HCT116 (cell line): ENCODE measurements at regions not wholly inside any gene's neighbourhood (a gene's known extent, or its start where the extent isn't known, plus 50 kb on each side); places are given as distances from the start of the nearest gene placed in this dataset.
A peak's percentile ranks its signal among the peaks of the same experiment; 100 is the strongest.

Source experiments
- ATAC-seq: fragments of 200-7000 bp; cut with Tn5 transposase; 2 replicates; pipeline ENCODE4 v1.9.1; 2020; ENCODE audit warnings: mild to moderate bottlenecking, moderate library complexity
- BruUV-seq: library from RNA; stranded (reverse); fragments of 400-500 nt; replicated peaks from 2 replicates; lab custom pipeline; 2021; lab: Mats Ljungman, UMichigan
- CTCF ChIA-PET: fragments of 300-600 bp; sonication (Branson Sonifier 250); formaldehyde crosslinking; loops from one replicate; lab custom pipeline; 2021; ENCODE audit warnings: antibody characterized with exemption; lab: Charles Lee
- POLR2A ChIA-PET: fragments of 300-600, 350-600 bp; sonication (Branson Sonifier 250); formaldehyde crosslinking; loops from one replicate; lab custom pipeline; 2021; ENCODE audit warnings: antibody characterized with exemption; lab: Charles Lee
- RAD21 ChIA-PET, 2 experiments: fragments of 300-600 bp; sonication (Branson Sonifier 250); formaldehyde crosslinking; loops; one replicate each; lab custom pipeline; 2023; ENCODE audit warnings: low total read pairs in 2 of 2; ENCODE audit not compliant: uncharacterized antibody in 2 of 2, unreplicated experiment in 2 of 2, low non-redundant PET in 1 of 2; lab: Charles Lee
- DNase-seq: peaks from one replicate; pipeline ENCODE4 v3.0.0-alpha.2; 2010; ENCODE audit warnings: low read depth, low spot score
- H2AFZ ChIP-seq: fragments of 200-600 bp; shearing (Covaris generic), sonication (generic); 2 replicates; pipeline ENCODE4 v1.6.1; 2017; ENCODE audit warnings: low read depth, mixed run types, mixed read lengths, antibody characterized with exemption, low read length; ENCODE audit not compliant: poor library complexity, severe bottlenecking
- H3K27ac ChIP-seq: 2 replicates; pipeline ENCODE4 v1.5.1; 2012; ENCODE audit warnings: low read depth, low read length
- H3K27me3 ChIP-seq: fragments of 200-600 bp; sonication (generic); 2 replicates; pipeline ENCODE4 v1.6.1; 2016; ENCODE audit warnings: mixed run types, low read length, mixed read lengths; ENCODE audit not compliant: insufficient read depth
- H3K36me3 ChIP-seq, 2 experiments: fragments of 200-500 bp in 1 of 2; fragments of 200-600 bp in 1 of 2; sonication (Bioruptor generic) in 1 of 2; sonication (generic) in 1 of 2; 2 replicates each; pipeline versions ENCODE4 v1.5.1 to v1.6.1; 2014 to 2016; ENCODE audit warnings: low read length in 2 of 2, inconsistent platforms in 1 of 2, mixed read lengths in 1 of 2, mixed run types in 1 of 2; ENCODE audit not compliant: insufficient read depth in 2 of 2, control insufficient read depth in 1 of 2
- H3K4me1 ChIP-seq, 2 experiments: fragments of 200-600 bp in 1 of 2; sonication (generic) in 1 of 2; 2 replicates each; pipeline versions ENCODE4 v1.5.1 to v1.6.1; 2012 to 2017; ENCODE audit warnings: low read length in 2 of 2, inconsistent platforms in 1 of 2, mild to moderate bottlenecking in 1 of 2, mixed read lengths in 1 of 2, mixed run types in 1 of 2, moderate library complexity in 1 of 2; ENCODE audit not compliant: insufficient read depth in 2 of 2, control insufficient read depth in 1 of 2
- H3K4me2 ChIP-seq: fragments of 200-600 bp; sonication (generic); 2 replicates; pipeline ENCODE4 v1.6.1; 2017; ENCODE audit warnings: mixed run types, low read length, mixed read lengths
- H3K4me3 ChIP-seq, 2 experiments: fragments of 200-600 bp in 1 of 2; sonication (generic) in 1 of 2; replicated peaks in 1 of 2; 2 replicates each; pipeline ENCODE4 v1.5.1; 2011 to 2016; ENCODE audit warnings: low read length in 2 of 2, control low read depth in 1 of 2, low read depth in 1 of 2, mild to moderate bottlenecking in 1 of 2, mixed read lengths in 1 of 2, mixed run types in 1 of 2
- H3K79me2 ChIP-seq: fragments of 200-600 bp; sonication (generic); 2 replicates; pipeline ENCODE4 v1.6.1; 2017; ENCODE audit warnings: mild to moderate bottlenecking, mixed run types, low read length, moderate library complexity, mixed read lengths; ENCODE audit not compliant: insufficient read depth
- H3K9ac ChIP-seq: fragments of 200-600 bp; sonication (generic); 2 replicates; pipeline ENCODE4 v1.6.1; 2016; ENCODE audit warnings: low read length, mixed read lengths
- H3K9me2 ChIP-seq: fragments of 200-600 bp; sonication (generic), shearing (Covaris generic); 2 replicates; pipeline ENCODE4 v1.6.1; 2017; ENCODE audit warnings: mixed run types, mild to moderate bottlenecking, moderate library complexity; ENCODE audit not compliant: insufficient read depth
- H3K9me3 ChIP-seq, 2 experiments: fragments of 200-500 bp in 1 of 2; fragments of 200-600 bp in 1 of 2; sonication (Bioruptor generic) in 1 of 2; sonication (generic) in 1 of 2; 2 replicates each; pipeline ENCODE4 v1.6.1; 2014 to 2017; ENCODE audit warnings: low read length in 2 of 2, mixed read lengths in 2 of 2, inconsistent platforms in 1 of 2, low read depth in 1 of 2, mild to moderate bottlenecking in 1 of 2, mixed run types in 1 of 2, moderate library complexity in 1 of 2; ENCODE audit not compliant: control insufficient read depth in 1 of 2, insufficient read depth in 1 of 2
- H4K20me1 ChIP-seq: fragments of 200-600 bp; sonication (generic), shearing (Covaris generic); 2 replicates; pipeline ENCODE4 v1.6.1; 2017; ENCODE audit warnings: mixed run types, mild to moderate bottlenecking, moderate library complexity; ENCODE audit not compliant: insufficient read depth
- ELF1 ChIP-seq: IDR thresholded peaks from 2 replicates; pipeline ENCODE4 v1.6.1; 2012; ENCODE audit warnings: low read depth, borderline replicate concordance
- EZH2 ChIP-seq: fragments of 200-600 bp; sonication (generic); IDR thresholded peaks from 2 replicates; pipeline ENCODE4 v1.6.1; 2017; ENCODE audit warnings: antibody characterized with exemption, mixed run types
- SP1 ChIP-seq: IDR thresholded peaks from 2 replicates; pipeline ENCODE4 v1.6.1; 2012; ENCODE audit warnings: low read depth
- YY1 ChIP-seq: IDR thresholded peaks from 2 replicates; pipeline ENCODE4 v1.6.1; 2011; ENCODE audit warnings: low read length, low read depth, moderate library complexity, mild to moderate bottlenecking; ENCODE audit not compliant: insufficient replicate concordance; ENCODE audit errors: extremely low read depth
- intact Hi-C: fragments of 100-400 bp; cut with micrococcal nuclease; formaldehyde crosslinking; loops from 2 replicates; pipeline ENCODE4 v1.10.0; 2022

DNA sequence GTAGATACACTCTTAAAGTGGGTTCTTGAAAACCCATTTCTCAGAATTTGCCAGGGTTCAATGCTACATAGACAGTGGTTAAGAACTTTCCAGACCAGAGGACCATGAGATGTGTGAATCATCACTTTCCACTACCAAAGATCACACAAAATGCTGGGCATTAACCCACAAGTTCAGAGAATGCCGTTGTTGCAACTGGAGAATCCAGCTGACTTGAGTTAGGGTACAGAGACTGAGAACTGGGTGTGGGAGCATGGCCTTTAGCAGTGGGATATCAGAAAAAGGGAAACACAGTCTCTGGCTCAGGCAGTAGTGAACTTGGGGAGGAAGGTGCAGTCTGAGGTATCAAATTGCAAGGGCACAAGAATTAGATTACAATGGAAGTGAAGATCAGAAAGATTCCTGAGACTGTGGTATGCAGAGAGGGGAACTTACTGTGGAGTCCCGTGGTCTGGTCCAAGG lies 51.5 kb upstream of the WDFY2 start:
- Histone ChIP-seq H3K79me2 (no peaks in the 10 kb centered on the region), H3K36me3 (no peaks in the 10 kb centered on the region), H2AFZ (peak overlapping the region; percentile 36), H3K9ac (no peak overlapping the region), H3K4me1 (peaks cover 11 to 18% of the 10 kb centered on the region in 2 experiments; a peak in 3 of 4 replicates), H3K4me2 (no peak overlapping the region), H3K4me3 (no peak overlapping the region), H3K27ac (no peak overlapping the region), H3K9me2 (no peaks in the 10 kb centered on the region), H4K20me1 (no peaks in the 10 kb centered on the region), H3K9me3 (no peaks in the 10 kb centered on the region), H3K27me3 (no peaks in the 10 kb centered on the region)
- CTCF ChIA-PET: no interaction called here
- RAD21 ChIA-PET: no interaction called here
- POLR2A ChIA-PET: no interaction called here
- no peak for TF ChIP-seq SP1
- no peak for TF ChIP-seq YY1
- DNase-seq: no peak
- peak; percentile 49; the same call in 1 of the 2 replicates for ATAC-seq
- no TSS peak for BruUV-seq
- intact Hi-C loops: no loop called here

DNA sequence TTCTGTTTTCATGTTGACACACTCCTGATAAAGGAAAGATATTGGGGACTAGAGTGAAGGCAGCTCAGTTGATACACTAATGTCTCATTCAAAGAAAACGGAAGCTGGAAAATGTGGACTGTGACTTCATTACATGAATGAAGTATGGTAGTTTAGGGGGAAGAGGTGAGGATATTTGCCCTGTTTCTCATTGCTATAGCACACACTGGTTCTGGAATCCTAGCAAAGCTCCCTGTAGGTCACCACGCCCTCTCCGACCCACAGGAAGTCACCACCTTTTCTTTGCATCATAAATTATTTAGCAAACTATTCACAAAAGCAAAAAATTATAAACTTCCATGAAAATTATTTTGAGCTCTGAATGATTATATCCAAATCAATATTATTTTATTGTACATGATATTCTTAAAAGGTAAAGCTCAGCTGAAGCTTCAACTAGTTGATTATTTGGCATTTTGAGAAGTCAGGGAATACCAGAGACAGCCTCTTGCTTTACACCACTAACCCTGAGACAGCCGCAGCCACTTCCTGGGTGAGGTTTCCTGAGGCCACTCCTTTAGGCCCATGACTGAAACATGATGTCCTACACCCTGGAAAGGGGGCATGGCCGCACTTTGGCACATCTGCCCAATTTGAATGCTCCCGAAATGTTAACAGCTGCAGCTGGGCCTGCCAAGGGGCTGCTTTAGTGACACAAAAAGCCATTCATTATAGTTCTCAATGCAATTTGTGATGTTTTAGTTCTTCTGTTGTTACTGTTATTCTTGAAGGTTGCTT lies 50.0 kb upstream of the WDFY2 start:
- no peak overlapping the region for H3K4me3 ChIP-seq
- ChIA-PET POLR2A (interaction anchor here (1.4 kb wide), 1 partner anchor 81 kb away, joined by 9 read pairs; the partner anchor contains the start of gene INTS6), RAD21 (interaction anchor here in 1 of 2 experiments (0.7 kb wide), 1 partner anchor 93 kb away, joined by 3 read pairs; no protein-coding TSS in a partner anchor), CTCF (no interaction called here)
- H3K79me2 ChIP-seq: no peaks in the 10 kb centered on the region
- ATAC-seq: peak; percentile 55; the same call in 1 of the 2 replicates
- H3K27me3 ChIP-seq: no peaks in the 10 kb centered on the region
- H4K20me1 ChIP-seq: no peaks in the 10 kb centered on the region
- H3K9me3 ChIP-seq: no peaks in the 10 kb centered on the region
- H3K9ac ChIP-seq: no peak overlapping the region
- no peak overlapping the region for H3K4me2 ChIP-seq
- no peak for DNase-seq
- H3K27ac ChIP-seq: no peak overlapping the region
- 0 out of 2 replicates have a peak, but pooled peaks have one; percentile 19 for TF ChIP-seq ELF1
- no peak for TF ChIP-seq EZH2
- peaks cover 11 to 18% of the 10 kb centered on the region in 2 experiments; a peak in 3 of 4 replicates for H3K4me1 ChIP-seq
- H3K36me3 ChIP-seq: no peaks in the 10 kb centered on the region
- no peak overlapping the region for H2AFZ ChIP-seq
- intact Hi-C loops: no loop called here
- no peaks in the 10 kb centered on the region for H3K9me2 ChIP-seq
- no TSS peak for BruUV-seq
